NCI-H69 (cell line): ENCODE measurements at regions not wholly inside any gene's neighbourhood (a gene's known extent, or its start where the extent isn't known, plus 50 kb on each side); places are given as distances from the start of the nearest gene placed in this dataset.
"Not testable (repeated sequence)": the region's sequence is repeated elsewhere in the genome, so short reads cannot be mapped to it uniquely, and the experiment has no call there.

Experiments
- DNase-seq: peaks from one replicate; lab custom pipeline; 2025; lab: John Stamatoyannopoulos, UW

DNA sequence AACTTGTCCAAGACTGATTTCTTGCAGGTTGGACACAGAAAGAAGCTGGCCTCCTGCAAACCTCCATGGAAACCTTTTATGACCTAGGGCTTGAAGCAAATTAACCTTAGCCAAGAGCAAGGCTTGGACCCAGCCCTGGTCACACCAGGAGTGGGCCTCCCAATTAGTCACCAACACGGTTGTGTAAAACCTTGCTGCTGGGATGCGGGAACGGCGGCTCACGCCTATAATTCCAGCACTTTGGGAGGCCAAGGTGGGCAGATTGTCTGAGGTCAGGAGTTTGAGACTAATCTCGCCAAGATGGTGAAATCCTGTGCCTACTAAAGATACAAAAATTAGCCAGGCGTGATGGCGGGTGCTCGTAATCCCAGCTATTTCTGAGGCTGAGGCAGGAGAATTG, 419.9 kb downstream of the AASDHPPT start:
- DNase-seq: no peak

DNA sequence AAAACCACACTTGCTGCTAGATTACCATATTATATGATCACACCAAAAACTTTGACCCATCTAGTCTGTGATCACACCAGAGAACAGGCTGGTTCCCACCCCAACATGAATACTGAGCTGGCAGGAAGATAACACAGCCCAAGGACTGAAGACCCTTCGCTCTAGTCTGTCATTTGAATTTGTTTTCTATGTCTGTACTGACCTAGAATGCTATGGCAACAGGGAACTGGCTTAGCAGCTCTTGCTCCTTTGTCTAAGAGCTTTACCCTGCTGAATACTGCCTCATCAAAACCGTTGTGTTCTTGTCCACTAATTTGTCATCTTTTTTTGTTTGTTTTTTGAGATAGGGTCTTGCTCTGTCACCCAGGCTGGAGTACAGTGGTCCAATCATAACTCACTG, 420.4 kb downstream of the AASDHPPT start:
- DNase-seq: no peak

DNA sequence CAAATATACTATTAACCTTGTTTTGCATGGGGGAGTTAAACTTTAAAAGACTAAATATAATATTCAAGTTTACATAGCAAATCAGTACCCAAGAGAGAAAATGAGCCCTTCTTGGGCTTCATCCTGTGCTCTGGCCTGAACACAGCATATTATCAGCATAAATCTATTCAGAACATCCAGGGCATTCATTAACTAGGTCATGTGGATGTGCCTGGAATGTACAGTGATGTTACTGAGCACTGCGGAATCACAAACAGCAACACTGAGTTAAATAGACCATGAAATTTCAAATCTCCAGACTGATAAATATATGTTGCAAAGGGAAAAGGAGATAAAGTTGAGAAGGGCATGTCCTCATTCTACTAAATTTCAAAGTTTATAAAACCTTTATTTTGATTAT, 426.4 kb downstream of the AASDHPPT start:
- DNase-seq: no peak

DNA sequence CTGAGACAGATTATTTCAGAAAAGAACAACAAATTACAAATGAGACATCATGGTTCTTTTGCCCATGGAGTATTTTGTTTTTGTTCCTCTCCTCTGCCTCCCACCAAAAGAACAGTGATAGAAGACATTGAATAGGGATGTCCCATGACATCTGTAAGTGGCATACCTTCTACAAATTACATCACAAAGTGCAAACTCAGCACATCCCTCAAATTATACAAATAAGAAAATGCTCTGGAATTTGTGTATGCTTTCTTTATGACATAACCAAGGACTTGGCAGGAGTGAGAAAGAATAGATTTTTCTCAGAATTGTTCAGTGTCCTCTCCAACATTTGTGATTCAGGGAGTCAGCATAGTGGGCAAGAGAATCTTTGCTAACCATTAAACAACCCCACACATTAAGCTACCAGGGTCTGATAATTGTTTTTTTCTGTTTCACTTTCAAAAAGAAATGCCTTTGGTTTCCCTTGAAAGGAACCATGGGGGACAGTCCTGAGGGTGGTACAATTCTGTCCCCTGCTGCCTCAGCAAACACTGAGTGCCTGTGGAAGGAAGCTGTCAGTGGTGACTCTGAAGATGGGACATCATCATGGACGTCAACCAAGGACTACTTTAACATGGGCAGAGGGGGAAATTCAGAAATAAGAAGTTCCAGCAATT, 430.3 kb downstream of the AASDHPPT start:
- no peak for DNase-seq

DNA sequence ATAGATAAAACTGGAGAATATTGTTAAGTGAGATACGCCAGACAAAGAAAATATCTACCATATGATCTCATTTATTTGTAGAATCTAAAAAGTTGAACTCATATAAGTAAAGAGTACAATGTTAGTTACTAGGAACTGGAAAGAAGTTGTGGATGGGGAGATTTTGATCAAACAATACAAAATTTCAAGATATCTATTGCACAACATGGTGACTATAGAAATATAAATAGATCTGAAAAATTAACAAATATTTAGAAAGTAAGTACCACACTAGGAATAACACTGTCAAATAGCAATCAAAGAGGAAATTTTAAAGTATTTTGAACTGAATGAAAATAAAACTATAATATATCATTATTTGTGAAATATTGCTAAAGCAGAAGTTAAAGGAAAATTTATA, 437.2 kb downstream of the AASDHPPT start:
- DNase-seq: no peak

DNA sequence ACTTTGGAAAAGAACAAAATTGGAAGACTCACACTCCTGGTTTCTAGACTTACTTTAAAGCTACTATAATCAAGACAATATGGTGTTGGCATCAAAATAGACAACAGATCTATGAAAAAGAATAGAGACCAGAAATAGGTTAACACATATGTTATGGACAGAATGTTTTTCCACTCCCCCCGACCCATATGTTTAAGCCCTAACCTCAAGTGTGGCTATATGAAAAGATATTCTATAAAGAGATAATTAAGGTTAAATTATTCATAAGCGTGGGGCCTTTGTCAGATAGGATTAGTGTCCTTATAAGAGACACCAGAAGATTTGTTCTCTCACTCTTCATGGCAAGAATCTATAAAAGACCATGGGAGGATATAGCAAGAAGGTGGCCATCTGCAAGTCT, 440.0 kb downstream of the AASDHPPT start:
- no peak for DNase-seq

DNA sequence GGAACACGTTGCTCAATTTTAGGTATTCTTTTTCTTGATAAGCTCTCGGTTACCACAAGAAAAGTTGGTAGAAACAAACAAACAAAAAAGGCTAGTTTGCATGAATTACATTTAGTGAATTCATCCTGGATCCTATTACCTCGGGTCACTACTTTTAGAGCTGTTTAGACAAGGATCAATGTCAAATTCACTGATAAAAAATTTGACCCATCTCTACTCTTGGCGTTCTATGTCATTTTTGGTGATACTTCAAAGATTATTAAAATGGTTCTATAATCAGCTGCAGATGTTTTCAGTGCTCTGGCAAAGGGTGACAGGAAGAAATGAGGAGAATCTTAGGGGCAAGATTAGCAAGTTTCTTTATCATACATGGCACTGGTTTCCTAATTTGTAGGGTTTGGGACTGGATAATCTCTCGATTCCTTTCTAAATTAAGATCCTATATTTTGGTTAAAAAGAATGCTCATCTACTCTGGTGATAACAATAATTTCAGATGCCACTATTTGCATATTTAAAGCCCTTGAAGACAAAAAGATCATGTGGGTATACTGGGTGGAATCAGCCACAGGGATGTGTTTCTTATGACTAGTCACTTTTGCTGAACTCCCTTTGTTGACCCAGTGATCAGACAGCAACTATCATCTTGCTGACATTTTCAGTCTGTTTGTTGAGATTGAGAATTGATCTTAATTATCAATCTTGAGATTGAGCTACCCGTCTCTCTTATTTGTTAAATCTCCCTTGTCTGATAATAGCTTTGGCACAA, 442.9 kb downstream of the AASDHPPT start:
- no peak for DNase-seq

DNA sequence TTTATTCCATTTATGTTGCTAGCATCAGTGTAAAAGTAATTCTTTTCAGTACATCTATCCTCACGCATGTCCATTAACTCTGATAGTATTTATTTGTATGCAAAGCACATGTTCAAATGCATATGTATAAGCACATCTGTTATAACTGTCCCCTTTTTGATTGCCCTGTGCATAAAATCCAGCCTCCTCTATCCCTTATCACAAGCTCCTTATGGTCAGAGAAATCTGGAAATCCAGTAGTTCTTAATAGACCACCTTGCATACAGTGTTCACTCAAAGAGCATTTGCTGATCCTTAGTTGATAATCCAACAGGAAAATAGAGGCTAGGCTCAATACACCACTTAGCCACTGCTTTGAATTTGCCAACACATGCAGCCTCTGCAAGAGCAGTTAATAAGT, 443.5 kb downstream of the AASDHPPT start:
- no peak for DNase-seq

DNA sequence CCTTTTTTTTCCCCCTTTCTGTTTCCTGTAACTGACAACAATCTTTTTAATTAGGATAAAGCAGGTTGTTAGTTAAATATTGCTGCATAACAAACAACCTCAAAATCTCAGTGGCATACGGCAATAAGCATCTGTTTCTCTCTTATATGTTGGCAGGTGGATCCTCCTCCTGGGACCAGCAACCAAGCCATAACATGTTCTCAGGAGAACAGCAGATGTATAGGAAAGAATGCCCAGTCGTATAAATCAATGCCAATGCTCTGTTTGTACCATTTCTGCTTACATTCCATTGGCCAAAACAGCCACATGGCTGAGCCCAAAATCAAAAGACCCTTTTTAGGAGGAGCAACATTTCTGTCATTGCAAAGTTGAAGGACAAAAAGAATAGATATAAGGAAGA, 445.7 kb downstream of the AASDHPPT start:
- DNase-seq: no peak

DNA sequence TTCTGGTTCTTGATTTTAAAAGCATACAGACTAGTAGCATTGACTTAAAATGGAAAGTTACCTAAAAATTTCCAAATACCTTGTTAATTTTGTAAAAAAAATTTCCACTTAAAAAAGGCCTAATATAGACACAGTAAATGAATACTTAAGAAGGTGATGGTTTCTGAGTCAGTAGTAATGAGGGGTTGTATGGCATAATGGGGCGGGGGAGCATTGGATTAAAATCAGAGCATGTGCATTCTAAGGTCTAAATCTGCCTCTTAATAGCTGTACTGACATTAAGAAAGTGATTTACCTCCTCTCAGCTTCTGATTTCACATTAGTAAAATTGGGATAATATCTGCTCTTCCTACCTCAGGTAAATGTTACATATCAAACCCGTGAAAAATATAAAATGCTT, 446.5 kb downstream of the AASDHPPT start:
- no peak for DNase-seq

DNA sequence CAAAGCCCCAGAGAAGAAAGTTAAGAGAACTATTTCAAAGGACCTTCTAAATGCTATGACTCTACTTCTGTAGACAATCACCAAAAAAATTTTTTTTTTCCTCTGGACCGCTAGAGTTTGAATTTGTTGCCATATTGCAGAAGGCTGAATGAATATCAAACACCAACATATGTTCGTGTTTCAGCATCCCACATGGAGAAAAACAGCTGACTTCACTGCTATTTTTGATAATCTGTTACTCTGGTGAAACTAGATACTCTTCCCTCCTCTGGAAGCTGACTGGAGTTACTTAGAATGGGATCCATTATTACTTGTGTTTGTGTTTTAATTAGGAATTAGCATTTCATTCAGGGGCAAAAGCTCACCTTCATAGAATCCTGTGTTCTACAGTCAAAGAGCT, 447.0 kb downstream of the AASDHPPT start:
- no peak for DNase-seq

DNA sequence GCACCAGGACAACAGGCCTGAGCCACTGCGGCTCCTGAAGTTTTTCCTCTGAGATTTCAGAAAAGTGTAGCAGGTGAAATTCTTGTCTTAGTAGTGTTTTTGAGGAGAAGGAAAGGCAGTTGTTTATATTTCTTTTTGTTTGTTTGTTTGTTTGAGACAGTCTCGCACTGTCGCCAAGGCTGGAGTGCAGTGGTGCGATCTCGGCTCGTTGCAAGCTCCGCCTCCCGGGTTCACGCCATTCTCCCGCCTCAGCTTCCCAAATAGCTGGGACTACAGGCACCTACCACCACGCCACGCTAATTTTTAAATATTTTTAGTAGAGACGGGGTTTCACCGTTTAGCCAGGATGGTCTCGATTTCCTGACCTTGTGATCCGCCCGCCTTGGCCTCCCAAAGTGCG, 454.2 kb downstream of the AASDHPPT start:
- DNase-seq: not testable (repeated sequence)

DNA sequence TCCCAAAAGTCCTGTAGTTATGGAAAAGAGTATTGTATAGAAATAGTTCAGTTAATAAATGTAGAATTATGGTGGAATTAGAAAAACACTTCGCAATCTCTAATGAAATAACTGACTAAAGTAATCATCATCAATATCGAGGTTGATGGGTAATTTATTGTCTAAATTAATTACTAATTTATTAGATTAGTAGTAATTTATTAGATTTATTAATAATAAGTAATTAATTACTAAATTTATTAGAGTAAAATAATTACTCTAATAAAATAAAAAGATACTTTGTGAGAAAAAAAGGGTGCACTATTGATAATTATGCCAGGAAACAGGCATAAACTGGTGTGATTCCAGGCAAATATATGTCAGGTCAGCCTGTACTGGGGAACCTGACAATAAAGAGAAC, 455.6 kb downstream of the AASDHPPT start:
- DNase-seq: no peak

DNA sequence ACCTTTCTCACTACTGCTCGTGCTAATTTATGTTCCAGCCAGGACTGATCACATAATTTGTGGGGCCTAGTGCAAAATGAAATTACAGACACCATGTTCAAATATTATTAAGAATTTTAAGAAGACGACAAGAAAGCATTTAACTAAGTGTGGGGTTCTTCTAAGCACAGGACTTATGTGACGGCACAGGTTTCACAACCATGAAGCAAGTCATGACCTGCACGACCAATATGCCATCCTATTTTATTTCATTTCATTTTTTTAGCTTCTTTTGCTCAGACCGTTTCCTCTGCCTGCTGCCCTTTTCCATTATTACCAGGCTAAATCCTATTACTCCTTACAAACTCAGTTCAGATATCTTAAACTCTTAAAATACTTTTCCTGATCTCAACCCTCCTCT, 462.5 kb downstream of the AASDHPPT start:
- no peak for DNase-seq

DNA sequence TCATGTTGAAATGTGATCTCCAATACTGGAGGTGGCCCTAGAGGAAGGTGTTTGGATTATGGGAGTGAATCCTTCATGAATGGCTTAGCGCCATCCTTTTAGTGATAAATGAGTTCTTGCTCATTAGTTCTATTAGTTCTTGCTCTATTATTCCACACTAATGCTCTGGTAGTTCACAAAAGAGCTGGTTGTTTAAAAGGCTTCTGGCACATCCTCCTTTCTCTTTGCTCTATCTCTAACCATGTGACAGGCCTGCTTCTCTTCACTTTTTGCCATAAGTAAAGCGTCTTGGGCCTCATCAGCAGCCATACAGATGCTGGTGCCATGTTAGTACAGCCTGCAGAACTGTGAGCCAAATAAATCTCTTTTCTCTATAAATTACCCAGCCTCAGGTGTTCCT, 469.9 kb downstream of the GUCY1A2 start:
- DNase-seq: no peak

DNA sequence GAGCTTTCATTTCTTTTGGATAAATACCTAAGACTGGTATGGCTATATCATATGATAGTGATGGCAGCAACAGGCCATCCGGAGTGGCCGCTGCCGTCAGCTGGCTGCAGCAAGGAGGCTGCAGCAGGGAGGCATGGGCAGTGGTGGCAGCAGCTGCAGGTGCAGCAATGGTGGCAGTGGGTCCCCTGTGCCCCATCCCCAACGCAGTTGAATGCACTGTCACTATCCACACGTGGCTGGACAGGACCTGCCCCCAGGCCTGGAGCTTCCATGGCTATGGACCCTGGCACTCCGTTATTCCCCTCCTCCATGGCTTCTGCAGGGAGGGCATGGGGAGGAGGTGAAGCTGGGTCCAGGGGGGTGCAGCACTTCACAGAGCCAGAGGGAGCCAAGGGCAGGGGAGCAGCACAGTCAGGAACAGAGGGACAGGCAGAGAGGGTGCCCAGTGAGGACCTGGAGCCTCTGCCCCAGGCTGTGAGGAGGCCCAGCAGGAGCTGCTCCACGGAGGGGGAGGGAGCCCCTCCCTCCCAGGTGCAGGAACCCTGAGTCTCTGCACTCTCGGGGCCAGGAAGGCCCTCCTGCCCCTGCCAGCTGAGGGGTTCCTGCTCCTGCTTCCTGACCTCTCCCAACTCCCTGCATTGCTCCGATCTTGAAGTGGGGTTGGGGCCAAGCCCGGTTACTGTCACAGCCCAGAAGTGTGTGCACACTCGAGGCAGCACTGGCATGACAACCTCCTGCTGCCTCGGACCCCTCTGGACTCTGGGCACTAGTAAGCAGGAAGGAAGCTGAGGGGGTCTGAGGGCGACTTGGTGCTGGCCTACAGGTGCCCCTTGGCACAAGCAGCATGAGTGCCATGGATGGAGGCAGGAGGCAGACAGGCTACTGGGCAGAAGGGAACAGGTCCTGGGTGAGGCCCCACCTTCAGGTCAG, 466.3 kb downstream of the GUCY1A2 start:
- DNase-seq: no peak

DNA sequence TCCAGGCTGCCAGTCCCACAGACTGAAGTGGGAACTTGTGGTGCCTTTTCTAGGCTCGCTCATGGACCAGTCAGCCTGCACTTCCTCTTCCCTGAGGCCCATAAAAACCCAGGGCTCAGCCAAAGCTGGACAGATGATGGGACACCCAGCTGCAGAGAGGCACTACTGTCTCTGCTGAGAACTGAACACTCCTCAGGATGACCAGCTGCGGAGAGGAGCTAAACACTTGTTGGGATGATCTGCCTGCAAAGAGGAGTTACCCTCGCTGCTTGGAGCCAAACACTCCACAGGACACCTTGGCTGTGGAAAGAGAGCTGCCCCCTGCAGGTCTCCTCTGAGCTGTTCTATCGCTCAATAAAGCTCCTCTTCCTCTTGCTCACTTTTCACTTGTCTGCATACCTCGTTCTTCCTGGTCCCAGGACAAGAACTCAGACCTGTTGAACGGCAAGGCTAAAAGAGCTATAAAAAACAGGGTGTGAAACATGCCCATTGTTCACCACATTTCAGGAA, 465.5 kb downstream of the GUCY1A2 start:
- DNase-seq: no peak

DNA sequence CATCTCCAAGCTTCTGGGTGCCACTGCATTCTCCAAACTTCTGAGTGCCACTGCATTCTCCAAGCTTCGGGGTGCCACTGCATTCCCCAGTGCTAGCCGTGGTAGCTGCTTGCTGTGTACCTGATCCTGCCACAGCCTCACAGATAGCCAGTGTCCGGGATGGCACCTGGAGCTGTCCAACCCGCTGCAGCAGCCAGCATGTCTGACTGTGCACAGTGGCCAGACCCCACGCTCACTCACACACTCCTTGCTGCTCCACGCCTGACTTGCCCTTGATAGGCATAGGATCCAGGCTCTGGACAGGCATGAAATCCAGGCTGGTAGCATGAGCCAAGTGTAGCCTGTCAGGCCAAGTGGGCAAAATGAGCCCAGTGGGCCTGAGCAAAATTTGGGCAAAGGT, 465.0 kb downstream of the GUCY1A2 start:
- DNase-seq: no peak

DNA sequence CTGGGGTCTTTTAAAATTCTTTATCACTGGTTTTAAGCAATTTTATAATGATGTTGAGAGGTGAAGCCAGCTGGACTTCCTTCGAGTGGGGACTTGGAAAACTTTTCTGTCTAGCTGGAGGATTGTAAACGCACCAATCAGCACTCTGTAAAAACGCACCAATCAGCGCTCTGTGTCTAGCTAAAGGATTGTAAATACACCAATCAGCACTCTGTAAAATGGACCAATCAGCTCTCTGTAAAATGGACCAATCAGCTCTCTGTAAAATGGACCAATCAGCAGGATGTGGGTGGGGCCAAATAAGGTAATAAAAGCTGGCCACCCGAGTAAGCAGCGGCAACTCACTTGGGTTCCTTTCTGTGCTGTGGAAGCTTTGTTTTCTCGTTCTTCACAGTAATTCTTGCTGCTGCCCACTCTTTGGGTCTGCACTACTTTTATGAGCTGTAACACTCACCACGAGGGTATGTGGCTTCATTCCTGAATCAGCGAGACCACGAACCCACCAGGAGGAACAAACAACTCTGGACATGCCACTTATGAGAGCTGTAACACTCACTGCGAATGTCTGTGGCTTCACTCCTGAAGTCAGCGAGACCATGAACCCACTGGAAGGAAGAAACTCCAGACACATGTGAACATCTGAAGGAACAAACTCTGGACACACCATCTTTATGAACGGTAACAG, 462.6 kb downstream of the GUCY1A2 start:
- DNase-seq: not testable (repeated sequence)

DNA sequence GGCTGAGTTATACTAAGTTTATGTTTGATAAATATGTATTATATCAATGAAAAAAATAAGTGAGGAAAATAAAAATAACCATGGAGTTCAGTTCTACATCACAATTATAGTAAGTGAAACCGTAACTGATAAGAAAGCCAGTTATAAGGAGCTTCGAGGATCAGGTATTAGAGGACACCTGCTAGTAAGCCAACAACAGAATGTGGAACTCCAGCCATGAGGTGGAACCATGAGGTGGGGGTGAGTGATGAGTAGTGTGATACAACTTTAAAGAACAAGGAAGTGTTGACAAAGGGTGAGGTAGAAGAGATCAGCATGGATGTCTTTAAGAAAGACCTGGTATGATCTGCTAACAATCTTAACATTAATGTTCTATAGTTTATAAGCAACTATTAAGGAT, 452.9 kb downstream of the GUCY1A2 start:
- no peak for DNase-seq

DNA sequence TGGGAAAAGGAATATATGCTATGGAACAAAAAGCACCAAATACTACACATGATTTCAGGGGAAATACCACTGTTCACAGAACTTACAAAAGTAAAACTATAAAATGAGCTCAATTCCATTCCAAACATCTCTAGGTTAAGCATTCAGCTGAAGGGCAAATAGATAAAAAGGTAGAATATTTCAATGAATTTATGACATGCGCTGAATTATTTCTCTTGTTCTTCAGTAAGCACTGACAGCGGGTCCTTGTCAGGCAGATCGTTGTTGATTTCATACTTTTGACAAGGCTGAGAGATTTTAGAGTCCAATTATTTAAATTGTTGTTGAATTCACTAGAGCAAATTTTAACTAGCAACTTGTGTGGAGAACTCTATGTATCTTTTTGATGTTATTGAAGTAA, 449.6 kb downstream of the GUCY1A2 start:
- DNase-seq: no peak

DNA sequence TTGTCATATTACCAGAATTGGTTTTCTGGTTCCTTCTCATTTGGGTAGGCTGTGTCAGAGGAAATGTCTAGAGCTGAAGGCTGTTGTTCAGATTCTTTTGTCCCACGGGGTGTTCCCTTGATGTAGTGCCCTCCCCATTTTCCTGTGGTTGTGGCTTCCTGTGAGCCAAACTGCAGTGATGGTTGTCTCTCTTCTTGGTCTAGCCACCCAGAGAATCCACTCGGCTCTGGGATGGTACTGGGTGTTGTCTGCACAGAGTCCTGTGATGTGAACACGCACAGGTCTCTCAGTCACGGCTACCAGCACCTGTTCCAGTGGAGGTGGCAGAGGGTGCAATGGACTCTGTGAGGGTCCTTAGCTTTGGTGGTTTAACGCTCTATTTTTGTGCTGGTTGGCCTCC, 440.9 kb downstream of the GUCY1A2 start:
- DNase-seq: not testable (repeated sequence)
